ENCODE measurements at regions not wholly inside any gene's neighbourhood (a gene's known extent, or its start where the extent isn't known, plus 50 kb on each side); places are given as distances from the start of the nearest gene placed in this dataset.

- no peak for TF ChIP-seq POLR2AphosphoS5 (IDR thresholded peaks at IDR 0.05)
- no peak for TF ChIP-seq CTCF (IDR thresholded peaks at IDR 0.05)
- no peak for TF ChIP-seq POLR2A (IDR thresholded peaks at IDR 0.05)
These were observed 76.0 kb upstream of the GIMD1 start for GRCh38 chr4:106444557-106444956.

Measured in upper lobe of left lung (tissue), 4 donors.